ENCODE measurements at regions not wholly inside any gene's neighbourhood (a gene's known extent, or its start where the extent isn't known, plus 50 kb on each side); places are given as distances from the start of the nearest gene placed in this dataset.
"Not testable (repeated sequence)": the region's sequence is repeated elsewhere in the genome, so short reads cannot be mapped to it uniquely, and the experiment has no call there.

GRCh38 chr2:111424851-111425309 is 304.2 kb downstream of the BCL2L11 start:
- TF ChIP-seq CTCF (conservative IDR thresholded peaks at IDR 0.05 in 1 of 2, IDR thresholded peaks at IDR 0.05 in 1 of 2; ENCODE audit: extremely low read depth in 1 of 2, insufficient read depth in 1 of 2, low read depth in 1 of 2, low read length in 2 of 2); EZH2 (IDR thresholded peaks at IDR 0.05; ENCODE audit: borderline replicate concordance, low read length): not testable (repeated sequence)

All from mammary epithelial cell (primary cell).